Neural progenitor cell (in vitro differentiated cells): ENCODE measurements at regions not wholly inside any gene's neighbourhood (a gene's known extent, or its start where the extent isn't known, plus 50 kb on each side); places are given as distances from the start of the nearest gene placed in this dataset.

Source experiments
- DNase-seq: peaks from one replicate; pipeline ENCODE4 v3.0.0-alpha.2; 2016; ENCODE audit warnings: low spot score
- H2AFZ ChIP-seq: fragments of 200-600 bp; sonication (generic); replicated peaks from 2 replicates; pipeline ENCODE4 v1.6.1; 2016; ENCODE audit warnings: antibody characterized with exemption
- H3F3A ChIP-seq: fragments of 200-600 bp; sonication (generic); 2 replicates; pipeline ENCODE4 v1.6.1; 2016; ENCODE audit warnings: antibody characterized with exemption, low read depth
- H3K27ac ChIP-seq: fragments of 200-600 bp; sonication (generic); 2 replicates; pipeline ENCODE4 v1.5.1; 2016; ENCODE audit warnings: mild to moderate bottlenecking
- H3K27me3 ChIP-seq: fragments of 200-600 bp; sonication (generic); 2 replicates; pipeline ENCODE4 v1.6.1; 2016; ENCODE audit warnings: mild to moderate bottlenecking, moderate library complexity
- H3K36me3 ChIP-seq: fragments of 200-600 bp; sonication (generic); 2 replicates; pipeline ENCODE4 v1.5.1; 2016
- H3K4me1 ChIP-seq: fragments of 200-600 bp; sonication (generic); 2 replicates; pipeline ENCODE4 v1.6.1; 2016; ENCODE audit warnings: mixed run types
- H3K4me2 ChIP-seq: fragments of 200-600 bp; sonication (generic); 2 replicates; pipeline ENCODE4 v1.6.1; 2016
- H3K4me3 ChIP-seq: fragments of 200-600 bp; sonication (generic); 2 replicates; pipeline ENCODE4 v1.5.1; 2016
- H3K79me2 ChIP-seq: fragments of 200-600 bp; sonication (generic); 2 replicates; pipeline ENCODE4 v1.6.1; 2016; ENCODE audit warnings: low read depth
- H3K9ac ChIP-seq: fragments of 200-600 bp; sonication (generic); 2 replicates; pipeline ENCODE4 v1.6.1; 2016
- H3K9me3 ChIP-seq: fragments of 200-600 bp; sonication (generic); 2 replicates; pipeline ENCODE4 v1.5.1; 2016; ENCODE audit warnings: low read depth
- H4K20me1 ChIP-seq: fragments of 200-600 bp; sonication (generic); 2 replicates; pipeline ENCODE4 v1.6.1; 2016; ENCODE audit warnings: low read depth
- H3K27ac Mint-ChIP-seq: 3 replicates; pipeline ENCODE4 v1.8.0; 2021; ENCODE audit warnings: mixed read lengths
- H3K27me3 Mint-ChIP-seq: 2 replicates; pipeline ENCODE4 v1.8.0; 2022; ENCODE audit warnings: low read depth, mild to moderate bottlenecking, inconsistent platforms, moderate library complexity, mixed read lengths; ENCODE audit not compliant: insufficient read depth
- H3K36me3 Mint-ChIP-seq: 3 replicates; pipeline ENCODE4 v1.8.0; 2021; ENCODE audit warnings: mixed read lengths
- H3K4me1 Mint-ChIP-seq: 3 replicates; pipeline ENCODE4 v1.8.0; 2021; ENCODE audit warnings: mixed read lengths
- H3K4me3 Mint-ChIP-seq: 3 replicates; pipeline ENCODE4 v1.8.0; 2021; ENCODE audit warnings: mild to moderate bottlenecking, moderate library complexity, mixed read lengths
- H3K9me3 Mint-ChIP-seq: 3 replicates; pipeline ENCODE4 v1.8.0; 2020; ENCODE audit warnings: mixed read lengths
- CTCF ChIP-seq: fragments of 200-600 bp; sonication (generic); IDR thresholded peaks from 2 replicates; pipeline ENCODE4 v1.5.1; 2017; ENCODE audit warnings: antibody characterized with exemption, mild to moderate bottlenecking
- EZH2 ChIP-seq: fragments of 200-600 bp; sonication (generic); IDR thresholded peaks from 2 replicates; pipeline ENCODE4 v1.6.1; 2017; ENCODE audit warnings: antibody characterized with exemption, mild to moderate bottlenecking, moderate library complexity
- EZH2phosphoT487 ChIP-seq: fragments of 200-600 bp; sonication (generic); IDR thresholded peaks from 2 replicates; pipeline ENCODE4 v1.6.1; 2017; ENCODE audit warnings: antibody characterized with exemption

GRCh38 chr4:66489783-66490452 is 819.6 kb upstream of the EPHA5 start:
- Histone ChIP-seq H3K36me3 (no peaks in the 10 kb centered on the region), H2AFZ (no peak overlapping the region), H3K79me2 (no peaks in the 10 kb centered on the region), H3K4me2 (no peak overlapping the region), H3K27ac (no peak overlapping the region), H3K9ac (no peak overlapping the region), H3K4me3 (no peak overlapping the region), H4K20me1 (no peaks in the 10 kb centered on the region), H3K4me1 (peaks cover 4% of the 10 kb centered on the region), H3F3A (no peaks in the 10 kb centered on the region), H3K27me3 (no peaks in the 10 kb centered on the region), H3K9me3 (no peaks in the 10 kb centered on the region)
- no peaks in the 10 kb centered on the region for H3K4me1 Mint-ChIP-seq
- TF ChIP-seq CTCF (no peak), EZH2phosphoT487 (no peak), EZH2 (no peak)
- no peaks in the 10 kb centered on the region for H3K9me3 Mint-ChIP-seq
- no peak overlapping the region for H3K27ac Mint-ChIP-seq
- H3K36me3 Mint-ChIP-seq = no peaks in the 10 kb centered on the region
- no peak overlapping the region for H3K4me3 Mint-ChIP-seq
- no peak for DNase-seq
- no peaks in the 10 kb centered on the region for H3K27me3 Mint-ChIP-seq

GRCh38 chr4:66489370-66489769 is 819.1 kb upstream of the EPHA5 start:
- H3K36me3 Mint-ChIP-seq = no peaks in the 10 kb centered on the region
- no peaks in the 10 kb centered on the region for H3F3A ChIP-seq
- TF ChIP-seq EZH2 (no peak), CTCF (no peak), EZH2phosphoT487 (no peak)
- no peaks in the 10 kb centered on the region for H4K20me1 ChIP-seq
- no peak overlapping the region for H2AFZ ChIP-seq
- no peaks in the 10 kb centered on the region for H3K27me3 Mint-ChIP-seq
- no peak overlapping the region for H3K27ac Mint-ChIP-seq
- DNase-seq = no peak
- H3K27ac ChIP-seq = no peak overlapping the region
- H3K4me1 Mint-ChIP-seq = no peaks in the 10 kb centered on the region
- H3K36me3 ChIP-seq = no peaks in the 10 kb centered on the region
- H3K4me3 Mint-ChIP-seq = no peak overlapping the region
- no peaks in the 10 kb centered on the region for H3K9me3 Mint-ChIP-seq
- H3K4me2 ChIP-seq = no peak overlapping the region
- peaks cover 4% of the 10 kb centered on the region for H3K4me1 ChIP-seq
- no peaks in the 10 kb centered on the region for H3K79me2 ChIP-seq
- H3K9me3 ChIP-seq = no peaks in the 10 kb centered on the region
- H3K9ac ChIP-seq = no peak overlapping the region
- H3K4me3 ChIP-seq = no peak overlapping the region
- H3K27me3 ChIP-seq = no peaks in the 10 kb centered on the region

- no peaks in the 10 kb centered on the region for H3K9me3 ChIP-seq
- no peaks in the 10 kb centered on the region for H3K79me2 ChIP-seq
- no peaks in the 10 kb centered on the region for H4K20me1 ChIP-seq
- H3K36me3 Mint-ChIP-seq = no peaks in the 10 kb centered on the region
- no peak overlapping the region for H2AFZ ChIP-seq
- H3K9ac ChIP-seq = no peak overlapping the region
- no peak overlapping the region for H3K4me3 ChIP-seq
- H3F3A ChIP-seq = no peaks in the 10 kb centered on the region
- no peak overlapping the region for H3K27ac ChIP-seq
- H3K27ac Mint-ChIP-seq = no peak overlapping the region
- DNase-seq = no peak
- no peak overlapping the region for H3K4me3 Mint-ChIP-seq
- H3K36me3 ChIP-seq = no peaks in the 10 kb centered on the region
- H3K4me1 ChIP-seq = peaks cover 4% of the 10 kb centered on the region
- no peak overlapping the region for H3K4me2 ChIP-seq
- no peak for TF ChIP-seq EZH2
- no peak for TF ChIP-seq CTCF
- TF ChIP-seq EZH2phosphoT487 = no peak
- no peaks in the 10 kb centered on the region for H3K4me1 Mint-ChIP-seq
- H3K27me3 ChIP-seq = no peaks in the 10 kb centered on the region
- no peaks in the 10 kb centered on the region for H3K27me3 Mint-ChIP-seq
- no peaks in the 10 kb centered on the region for H3K9me3 Mint-ChIP-seq
Observed at GRCh38 chr4:66486068-66486467, 815.8 kb upstream of the EPHA5 start.
